OCI-LY1 (cell line): ENCODE measurements at regions not wholly inside any gene's neighbourhood (a gene's known extent, or its start where the extent isn't known, plus 50 kb on each side); places are given as distances from the start of the nearest gene placed in this dataset.

Experiments used
- H2AFZ ChIP-seq: fragments of 200-600 bp; sonication (generic), shearing (Covaris generic); 2 replicates; pipeline ENCODE4 v1.6.0; 2014; ENCODE audit warnings: antibody characterized with exemption, mild to moderate bottlenecking, low read length
- H3F3A ChIP-seq: fragments of 200-600 bp; sonication (generic), shearing (Covaris generic); 2 replicates; pipeline ENCODE4 v1.6.0; 2014; ENCODE audit warnings: mild to moderate bottlenecking, antibody characterized with exemption, low read length, moderate library complexity; ENCODE audit not compliant: insufficient read depth
- H3K27ac ChIP-seq: fragments of 200-600 bp; sonication (generic); 2 replicates; pipeline ENCODE4 v1.5.1; 2014; ENCODE audit warnings: low read length, mixed run types, mild to moderate bottlenecking, low read depth; ENCODE audit not compliant: poor library complexity, severe bottlenecking
- H3K27me3 ChIP-seq: fragments of 200-600 bp; sonication (generic); 2 replicates; pipeline ENCODE4 v1.6.0; 2014; ENCODE audit warnings: antibody characterized with exemption, mild to moderate bottlenecking, low read length, moderate library complexity; ENCODE audit not compliant: insufficient read depth
- H3K36me3 ChIP-seq: fragments of 200-600 bp; sonication (generic); 2 replicates; pipeline ENCODE4 v1.6.1; 2014; ENCODE audit warnings: mild to moderate bottlenecking, antibody characterized with exemption, low read length, moderate library complexity, mixed read lengths; ENCODE audit not compliant: insufficient read depth
- H3K4me1 ChIP-seq: fragments of 200-600 bp; sonication (generic); 2 replicates; pipeline ENCODE4 v1.5.1; 2014; ENCODE audit warnings: mild to moderate bottlenecking, low read length, moderate library complexity; ENCODE audit not compliant: insufficient read depth, severe bottlenecking
- H3K4me2 ChIP-seq: fragments of 200-600 bp; sonication (generic), shearing (Covaris generic); 2 replicates; pipeline ENCODE4 v1.6.1; 2014; ENCODE audit warnings: low read length
- H3K4me3 ChIP-seq: fragments of 200-600 bp; sonication (generic); 2 replicates; pipeline ENCODE4 v1.5.1; 2014; ENCODE audit warnings: low read length, low read depth, mild to moderate bottlenecking, mixed read lengths; ENCODE audit not compliant: poor library complexity, severe bottlenecking
- H3K79me2 ChIP-seq: fragments of 200-600 bp; shearing (Covaris generic); 2 replicates; pipeline ENCODE4 v1.6.1; 2016; ENCODE audit warnings: mixed run types, low read length, mixed read lengths; ENCODE audit not compliant: insufficient read depth
- H3K9ac ChIP-seq: fragments of 200-600 bp; sonication (generic), shearing (Covaris generic); 2 replicates; pipeline ENCODE4 v1.6.1; 2014; ENCODE audit warnings: mild to moderate bottlenecking, low read length, mixed read lengths
- H3K9me2 ChIP-seq: fragments of 200-600 bp; sonication (generic), shearing (Covaris generic); 2 replicates; pipeline ENCODE4 v1.6.1; 2014; ENCODE audit warnings: low read depth, mild to moderate bottlenecking, low read length, mixed read lengths
- H3K9me3 ChIP-seq: fragments of 200-600 bp; shearing (Covaris generic); 2 replicates; pipeline ENCODE4 v1.6.1; 2014; ENCODE audit warnings: low read length, mixed read lengths
- H4K20me1 ChIP-seq: fragments of 200-600 bp; sonication (generic), shearing (Covaris generic); 2 replicates; pipeline ENCODE4 v1.6.0; 2016; ENCODE audit warnings: mild to moderate bottlenecking, low read length; ENCODE audit not compliant: insufficient read depth
- CTCF ChIP-seq: fragments of 200-600 bp; sonication (generic), shearing (Covaris generic); IDR thresholded peaks from 2 replicates; pipeline ENCODE4 v1.5.1; 2017; ENCODE audit warnings: mild to moderate bottlenecking, antibody characterized with exemption, low read length, moderate library complexity, mixed read lengths
- EZH2 ChIP-seq: fragments of 200-600 bp; sonication (generic), shearing (Covaris generic); IDR thresholded peaks from 2 replicates; pipeline ENCODE4 v1.8.0; 2017; ENCODE audit warnings: borderline replicate concordance, mixed run types, mild to moderate bottlenecking, antibody characterized with exemption, low read length, moderate library complexity, mixed read lengths

- Histone ChIP-seq H3K9me3 (peaks cover 3% of the 10 kb centered on the region; the same call in 1 of the 2 replicates), H3K9me2 (no peaks in the 10 kb centered on the region), H3K27me3 (peaks cover 5% of the 10 kb centered on the region; the same call in 1 of the 2 replicates), H3K27ac (no peak overlapping the region), H4K20me1 (no peaks in the 10 kb centered on the region), H3K79me2 (no peaks in the 10 kb centered on the region), H3K4me2 (no peak overlapping the region), H3K4me3 (no peak overlapping the region), H3K4me1 (no peaks in the 10 kb centered on the region), H3K9ac (no peak overlapping the region), H2AFZ (no peak overlapping the region), H3F3A (no peaks in the 10 kb centered on the region), H3K36me3 (no peaks in the 10 kb centered on the region)
- TF ChIP-seq CTCF (no peak), EZH2 (no peak)
Observed at GRCh38 chr17:77668518-77668917, 290.0 kb upstream of the TNRC6C start.

- no peak overlapping the region for H3K27ac ChIP-seq
- H3K4me3 ChIP-seq, result no peak overlapping the region
- no peak for TF ChIP-seq CTCF
- no peak for TF ChIP-seq EZH2
- H2AFZ ChIP-seq, result no peak overlapping the region
- no peak overlapping the region for H3K9ac ChIP-seq
- peaks cover 3% of the 10 kb centered on the region; the same call in 1 of the 2 replicates for H3K9me3 ChIP-seq
- peaks cover 5% of the 10 kb centered on the region; the same call in 1 of the 2 replicates for H3K27me3 ChIP-seq
- H3K79me2 ChIP-seq, result no peaks in the 10 kb centered on the region
- no peaks in the 10 kb centered on the region for H3F3A ChIP-seq
- H3K9me2 ChIP-seq, result no peaks in the 10 kb centered on the region
- no peak overlapping the region for H3K4me2 ChIP-seq
- H4K20me1 ChIP-seq, result no peaks in the 10 kb centered on the region
- H3K4me1 ChIP-seq, result no peaks in the 10 kb centered on the region
- H3K36me3 ChIP-seq, result no peaks in the 10 kb centered on the region
Observed at GRCh38 chr17:77670173-77670572, 288.3 kb upstream of the TNRC6C start.

GRCh38 chr17:77674358-77674757 lies 284.1 kb upstream of the TNRC6C start:
- no peaks in the 10 kb centered on the region for H3F3A ChIP-seq
- no peaks in the 10 kb centered on the region for H3K4me1 ChIP-seq
- no peak overlapping the region for H3K4me2 ChIP-seq
- H3K79me2 ChIP-seq, result no peaks in the 10 kb centered on the region
- no peaks in the 10 kb centered on the region for H3K9me2 ChIP-seq
- H3K36me3 ChIP-seq, result no peaks in the 10 kb centered on the region
- no peaks in the 10 kb centered on the region for H3K9me3 ChIP-seq
- no peak overlapping the region for H3K4me3 ChIP-seq
- no peak overlapping the region for H2AFZ ChIP-seq
- no peak overlapping the region for H3K27ac ChIP-seq
- H3K9ac ChIP-seq, result no peak overlapping the region
- H4K20me1 ChIP-seq, result no peaks in the 10 kb centered on the region
- no peak for TF ChIP-seq EZH2
- TF ChIP-seq CTCF, result no peak
- no peaks in the 10 kb centered on the region for H3K27me3 ChIP-seq
